ENCODE measurements at regions not wholly inside any gene's neighbourhood (a gene's known extent, or its start where the extent isn't known, plus 50 kb on each side); places are given as distances from the start of the nearest gene placed in this dataset.
"Not testable (repeated sequence)": the region's sequence is repeated elsewhere in the genome, so short reads cannot be mapped to it uniquely, and the experiment has no call there.

- DNase-seq (ENCODE audit: low spot score), result no peak
Measured at GRCh38 chr7:79778786-79779770, 325.6 kb upstream of the MAGI2 start.

GRCh38 chr7:79775911-79776310 is 322.4 kb upstream of the MAGI2 start:
- DNase-seq (ENCODE audit: low spot score), result no peak

GRCh38 chr7:79774150-79774549 is 320.7 kb upstream of the MAGI2 start:
- DNase-seq (ENCODE audit: low spot score), result no peak

- no peak for DNase-seq (ENCODE audit: low spot score)
Measured at GRCh38 chr7:79770970-79771369, 317.5 kb upstream of the MAGI2 start.

GRCh38 chr7:79770063-79770462 is 316.6 kb upstream of the MAGI2 start:
- no peak for DNase-seq (ENCODE audit: low spot score)

- DNase-seq (ENCODE audit: low spot score), result not testable (repeated sequence)
Measured at GRCh38 chr7:79767876-79768560, 314.6 kb upstream of the MAGI2 start.

GRCh38 chr7:79767192-79767591 is 313.7 kb upstream of the MAGI2 start:
- not testable (repeated sequence) for DNase-seq (ENCODE audit: low spot score)

GRCh38 chr7:79761876-79762429 is 308.5 kb upstream of the MAGI2 start:
- DNase-seq (ENCODE audit: low spot score), result no peak

GRCh38 chr7:79750941-79751340 is 297.5 kb upstream of the MAGI2 start:
- DNase-seq (ENCODE audit: low spot score), result not testable (repeated sequence)

GRCh38 chr7:79749856-79750255 is 296.4 kb upstream of the MAGI2 start:
- no peak for DNase-seq (ENCODE audit: low spot score)

GRCh38 chr7:79741684-79742083 is 288.2 kb upstream of the MAGI2 start:
- DNase-seq (ENCODE audit: low spot score), result no peak

- no peak for DNase-seq (ENCODE audit: low spot score)
Measured at GRCh38 chr7:79740076-79740475, 286.6 kb upstream of the MAGI2 start.

GRCh38 chr7:79739036-79739709 is 285.7 kb upstream of the MAGI2 start:
- not testable (repeated sequence) for DNase-seq (ENCODE audit: low spot score)

- DNase-seq (ENCODE audit: low spot score), result no peak
Measured at GRCh38 chr7:79736418-79736817, 283.0 kb upstream of the MAGI2 start.

- DNase-seq (ENCODE audit: low spot score), result no peak
Measured at GRCh38 chr7:79735012-79735411, 281.5 kb upstream of the MAGI2 start.

- no peak for DNase-seq (ENCODE audit: low spot score)
Measured at GRCh38 chr7:79734181-79734580, 280.7 kb upstream of the MAGI2 start.

- no peak for DNase-seq (ENCODE audit: low spot score)
Measured at GRCh38 chr7:79732535-79732934, 279.1 kb upstream of the MAGI2 start.

GRCh38 chr7:79730971-79731370 is 277.5 kb upstream of the MAGI2 start:
- DNase-seq (ENCODE audit: low spot score), result no peak

GRCh38 chr7:79723833-79724618 is 270.6 kb upstream of the MAGI2 start:
- DNase-seq (ENCODE audit: low spot score), result no peak

GRCh38 chr7:79722217-79722616 is 268.8 kb upstream of the MAGI2 start:
- DNase-seq (ENCODE audit: low spot score), result no peak

- DNase-seq (ENCODE audit: low spot score), result no peak
Measured at GRCh38 chr7:79719216-79719615, 265.7 kb upstream of the MAGI2 start.

Measured in hematopoietic multipotent progenitor cell treated with erythropoietin and hydrocortisone succinate and interleukin-3 and kit ligand, for 17 days (in vitro differentiated cells).